ENCODE measurements at regions not wholly inside any gene's neighbourhood (a gene's known extent, or its start where the extent isn't known, plus 50 kb on each side); places are given as distances from the start of the nearest gene placed in this dataset.

GRCh38 chr5:93071710-93072109 is 509.3 kb downstream of the NR2F1-AS1 start:
- Histone ChIP-seq H2BK15ac (ENCODE audit: low read depth, poor library complexity, severe bottlenecking) (no peak overlapping the region), H2AK5ac (ENCODE audit: low read length, severe bottlenecking) (no peak overlapping the region), H3K18ac (ENCODE audit: low read depth in 1 of 2, low read length in 2 of 2) (no peak overlapping the region), H3K14ac (ENCODE audit: low read length in 2 of 2) (no peak overlapping the region), H3K9ac (ENCODE audit: low read length) (no peak overlapping the region), H3K36me3 (ENCODE audit: control insufficient read depth in 1 of 2, insufficient read depth in 2 of 2, low read depth in 1 of 2, low read length in 2 of 2) (no peaks in the 10 kb centered on the region), H4K8ac (ENCODE audit: low read length) (no peak overlapping the region), H3K27ac (ENCODE audit: low read length, poor library complexity, severe bottlenecking) (no peak overlapping the region), H3K4me2 (ENCODE audit: low read length, poor library complexity, severe bottlenecking) (no peak overlapping the region), H4K91ac (ENCODE audit: low read length) (no peak overlapping the region), H3K9me3 (ENCODE audit: control insufficient read depth, low read length) (no peaks in the 10 kb centered on the region), H3K23ac (ENCODE audit: low read length in 2 of 2) (no peak overlapping the region), H3K27me3 (ENCODE audit: control insufficient read depth in 1 of 2, insufficient read depth in 1 of 2, low read length in 2 of 2) (no peaks in the 10 kb centered on the region), H3K4me1 (ENCODE audit: control insufficient read depth, insufficient read depth, low read depth, low read length) (no peaks in the 10 kb centered on the region), H2BK120ac (ENCODE audit: low read depth, low read length) (no peak overlapping the region), H2BK12ac (ENCODE audit: low read length in 2 of 2) (no peak overlapping the region), H3K4me3 (ENCODE audit: insufficient read depth in 1 of 2, low read depth in 1 of 2, low read length in 2 of 2) (no peak overlapping the region), H3K4ac (ENCODE audit: low read depth in 1 of 2, low read length in 2 of 2) (no peak overlapping the region), H3K79me1 (replicated peaks; ENCODE audit: low read length, poor library complexity, severe bottlenecking) (no peaks in the 10 kb centered on the region), H2BK5ac (ENCODE audit: low read depth, low read length, poor library complexity, severe bottlenecking) (no peak overlapping the region), H2AFZ (ENCODE audit: low read depth, low read length) (no peak overlapping the region)
- no peak for DNase-seq
- 100% methylated on average over 1 of the region's 1 CpG for WGBS

- Histone ChIP-seq H3K4me1 (ENCODE audit: control insufficient read depth, insufficient read depth, low read depth, low read length) (no peaks in the 10 kb centered on the region), H2AFZ (ENCODE audit: low read depth, low read length) (no peak overlapping the region), H3K4me2 (ENCODE audit: low read length, poor library complexity, severe bottlenecking) (no peak overlapping the region), H3K4me3 (ENCODE audit: insufficient read depth in 1 of 2, low read depth in 1 of 2, low read length in 2 of 2) (no peak overlapping the region), H3K27ac (ENCODE audit: low read length, poor library complexity, severe bottlenecking) (no peak overlapping the region), H3K36me3 (ENCODE audit: control insufficient read depth in 1 of 2, insufficient read depth in 2 of 2, low read depth in 1 of 2, low read length in 2 of 2) (no peaks in the 10 kb centered on the region), H3K14ac (ENCODE audit: low read length in 2 of 2) (no peak overlapping the region), H4K8ac (ENCODE audit: low read length) (no peak overlapping the region), H3K4ac (ENCODE audit: low read depth in 1 of 2, low read length in 2 of 2) (no peak overlapping the region), H2BK12ac (ENCODE audit: low read length in 2 of 2) (no peak overlapping the region), H2BK120ac (ENCODE audit: low read depth, low read length) (no peak overlapping the region), H3K9ac (ENCODE audit: low read length) (no peak overlapping the region), H2BK15ac (ENCODE audit: low read depth, poor library complexity, severe bottlenecking) (no peak overlapping the region), H2BK5ac (ENCODE audit: low read depth, low read length, poor library complexity, severe bottlenecking) (no peak overlapping the region), H3K79me1 (replicated peaks; ENCODE audit: low read length, poor library complexity, severe bottlenecking) (no peaks in the 10 kb centered on the region), H4K91ac (ENCODE audit: low read length) (no peak overlapping the region), H3K18ac (ENCODE audit: low read depth in 1 of 2, low read length in 2 of 2) (no peak overlapping the region), H3K23ac (ENCODE audit: low read length in 2 of 2) (no peak overlapping the region), H2AK5ac (ENCODE audit: low read length, severe bottlenecking) (no peak overlapping the region), H3K27me3 (ENCODE audit: control insufficient read depth in 1 of 2, insufficient read depth in 1 of 2, low read length in 2 of 2) (no peaks in the 10 kb centered on the region), H3K9me3 (ENCODE audit: control insufficient read depth, low read length) (no peaks in the 10 kb centered on the region)
- DNase-seq = no peak
- 64% methylated on average over 5 of the region's 6 CpGs for WGBS
Measured at GRCh38 chr5:93070938-93071337, 510.1 kb downstream of the NR2F1-AS1 start.

DNA sequence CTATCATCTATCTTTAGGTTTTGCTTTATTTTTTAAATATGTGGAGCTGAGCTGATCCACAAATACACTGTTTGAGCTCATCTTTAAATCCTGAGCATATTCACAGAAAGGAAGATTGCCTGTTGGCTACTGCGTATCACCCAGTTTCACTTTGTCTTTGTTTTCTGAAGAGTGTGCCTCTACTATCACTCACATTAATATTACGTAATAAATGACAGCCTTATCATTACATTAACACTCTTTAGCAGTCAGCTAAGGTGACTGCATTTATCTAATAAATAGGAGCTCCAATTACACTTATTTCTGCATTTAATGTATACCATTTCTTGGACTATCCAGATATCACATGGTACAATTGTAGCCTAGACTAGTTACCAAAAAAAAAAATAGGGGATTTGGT is 511.7 kb downstream of the NR2F1-AS1 start:
- Histone ChIP-seq H3K36me3 (ENCODE audit: control insufficient read depth in 1 of 2, insufficient read depth in 2 of 2, low read depth in 1 of 2, low read length in 2 of 2) (no peaks in the 10 kb centered on the region), H3K27me3 (ENCODE audit: control insufficient read depth in 1 of 2, insufficient read depth in 1 of 2, low read length in 2 of 2) (no peaks in the 10 kb centered on the region), H4K91ac (ENCODE audit: low read length) (no peak overlapping the region), H3K9me3 (ENCODE audit: control insufficient read depth, low read length) (no peaks in the 10 kb centered on the region), H3K23ac (ENCODE audit: low read length in 2 of 2) (no peak overlapping the region), H3K4me3 (ENCODE audit: insufficient read depth in 1 of 2, low read depth in 1 of 2, low read length in 2 of 2) (no peak overlapping the region), H4K8ac (ENCODE audit: low read length) (no peak overlapping the region), H3K9ac (ENCODE audit: low read length) (no peak overlapping the region), H3K79me1 (replicated peaks; ENCODE audit: low read length, poor library complexity, severe bottlenecking) (no peaks in the 10 kb centered on the region), H2BK15ac (ENCODE audit: low read depth, poor library complexity, severe bottlenecking) (no peak overlapping the region), H3K27ac (ENCODE audit: low read length, poor library complexity, severe bottlenecking) (no peak overlapping the region), H3K14ac (ENCODE audit: low read length in 2 of 2) (no peak overlapping the region), H2AK5ac (ENCODE audit: low read length, severe bottlenecking) (no peak overlapping the region), H3K18ac (ENCODE audit: low read depth in 1 of 2, low read length in 2 of 2) (no peak overlapping the region), H2BK5ac (ENCODE audit: low read depth, low read length, poor library complexity, severe bottlenecking) (no peak overlapping the region), H2BK120ac (ENCODE audit: low read depth, low read length) (no peak overlapping the region), H3K4me1 (ENCODE audit: control insufficient read depth, insufficient read depth, low read depth, low read length) (no peaks in the 10 kb centered on the region), H2AFZ (ENCODE audit: low read depth, low read length) (no peak overlapping the region), H3K4ac (ENCODE audit: low read depth in 1 of 2, low read length in 2 of 2) (no peak overlapping the region), H3K4me2 (ENCODE audit: low read length, poor library complexity, severe bottlenecking) (no peak overlapping the region), H2BK12ac (ENCODE audit: low read length in 2 of 2) (no peak overlapping the region)
- no peak for DNase-seq
- 100% methylated on average over 2 of the region's 2 CpGs for WGBS

DNA sequence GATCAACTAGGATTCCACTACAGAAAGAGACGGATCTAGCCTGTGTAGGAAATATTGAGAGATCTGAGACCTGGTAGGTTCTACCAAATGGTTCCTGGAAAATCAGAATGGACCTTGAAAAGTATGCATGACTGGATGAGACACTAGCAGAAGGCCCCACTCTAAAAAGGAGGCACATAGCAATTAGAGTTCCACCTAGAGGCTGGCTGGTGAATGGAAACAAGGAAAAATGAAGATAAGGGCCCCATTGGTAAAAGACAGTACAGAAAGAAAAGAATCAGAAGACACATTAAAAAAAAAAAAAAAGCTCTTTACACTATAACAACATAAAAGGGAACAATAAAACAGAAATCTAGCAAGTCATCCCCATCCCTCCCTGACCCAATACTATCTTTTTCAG is 518.5 kb downstream of the NR2F1-AS1 start:
- Histone ChIP-seq H3K9ac (ENCODE audit: low read length) (no peak overlapping the region), H2BK15ac (ENCODE audit: low read depth, poor library complexity, severe bottlenecking) (no peak overlapping the region), H3K18ac (ENCODE audit: low read depth in 1 of 2, low read length in 2 of 2) (no peak overlapping the region), H3K23ac (ENCODE audit: low read length in 2 of 2) (no peak overlapping the region), H3K9me3 (ENCODE audit: control insufficient read depth, low read length) (no peaks in the 10 kb centered on the region), H3K27me3 (ENCODE audit: control insufficient read depth in 1 of 2, insufficient read depth in 1 of 2, low read length in 2 of 2) (no peaks in the 10 kb centered on the region), H3K4ac (ENCODE audit: low read depth in 1 of 2, low read length in 2 of 2) (no peak overlapping the region), H2BK12ac (ENCODE audit: low read length in 2 of 2) (no peak overlapping the region), H4K8ac (ENCODE audit: low read length) (no peak overlapping the region), H3K4me1 (ENCODE audit: control insufficient read depth, insufficient read depth, low read depth, low read length) (no peaks in the 10 kb centered on the region), H2BK120ac (ENCODE audit: low read depth, low read length) (no peak overlapping the region), H2AK5ac (ENCODE audit: low read length, severe bottlenecking) (no peak overlapping the region), H3K4me2 (ENCODE audit: low read length, poor library complexity, severe bottlenecking) (no peak overlapping the region), H3K4me3 (ENCODE audit: insufficient read depth in 1 of 2, low read depth in 1 of 2, low read length in 2 of 2) (no peak overlapping the region), H3K27ac (ENCODE audit: low read length, poor library complexity, severe bottlenecking) (no peak overlapping the region), H4K91ac (ENCODE audit: low read length) (no peak overlapping the region), H3K36me3 (ENCODE audit: control insufficient read depth in 1 of 2, insufficient read depth in 2 of 2, low read depth in 1 of 2, low read length in 2 of 2) (no peaks in the 10 kb centered on the region), H3K14ac (ENCODE audit: low read length in 2 of 2) (no peak overlapping the region), H3K79me1 (replicated peaks; ENCODE audit: low read length, poor library complexity, severe bottlenecking) (no peaks in the 10 kb centered on the region), H2BK5ac (ENCODE audit: low read depth, low read length, poor library complexity, severe bottlenecking) (no peak overlapping the region), H2AFZ (ENCODE audit: low read depth, low read length) (no peak overlapping the region)
- WGBS = 100% methylated on average over 1 of the region's 1 CpG
- DNase-seq = no peak
